ENCODE measurements at regions not wholly inside any gene's neighbourhood (a gene's known extent, or its start where the extent isn't known, plus 50 kb on each side); places are given as distances from the start of the nearest gene placed in this dataset.

GRCh38 chr13:48778610-48779009, 124.9 kb downstream of the CYSLTR2 start:
- TF ChIP-seq CTCF (IDR thresholded peaks at IDR 0.05 in 2 of 3, conservative IDR thresholded peaks at IDR 0.05 in 1 of 3; ENCODE audit: insufficient read depth in 2 of 3, low read depth in 1 of 3, low read length in 3 of 3) = no peak
- TF ChIP-seq E2F6 (IDR thresholded peaks at IDR 0.05; ENCODE audit: borderline replicate concordance in 1 of 2, extremely low read depth in 1 of 2, insufficient read depth in 1 of 2, insufficient read length in 1 of 2, low read depth in 1 of 2, low read length in 1 of 2, poor library complexity in 1 of 2, severe bottlenecking in 1 of 2) = no peak
- TF ChIP-seq CEBPB (tag; IDR thresholded peaks at IDR 0.05) = no peak
- TF ChIP-seq ZNF224 (CRISPR knock-in tag; IDR thresholded peaks at IDR 0.05) = no peak
- no peak for TF ChIP-seq HCFC1 (IDR thresholded peaks at IDR 0.05; ENCODE audit: low read depth, low read length)
- no peak for TF ChIP-seq BRD9 (IDR thresholded peaks at IDR 0.05; ENCODE audit: low read depth, partially characterized antibody)
- TF ChIP-seq RNF219 (CRISPR knock-in tag; IDR thresholded peaks at IDR 0.05) = no peak
- no peak for TF ChIP-seq SIN3A (IDR thresholded peaks at IDR 0.05; ENCODE audit: borderline replicate concordance in 2 of 2, control insufficient read depth in 1 of 2, low read depth in 2 of 2, low read length in 2 of 2)
- no peak for TF ChIP-seq STAT5A (IDR thresholded peaks at IDR 0.05; ENCODE audit: borderline replicate concordance, low read length)
- no peak for TF ChIP-seq NCOA4 (IDR thresholded peaks at IDR 0.05; ENCODE audit: partially characterized antibody)
- no peak for TF ChIP-seq RNF2 (IDR thresholded peaks at IDR 0.05)
- TF ChIP-seq GTF3C2 (IDR thresholded peaks at IDR 0.05; ENCODE audit: borderline replicate concordance, extremely low read depth, insufficient read length) = no peak
- TF ChIP-seq SFPQ (IDR thresholded peaks at IDR 0.05; ENCODE audit: low read depth, low read length) = no peak

All from K562 (cell line).